Testis (tissue), 2 donors: ENCODE measurements at regions not wholly inside any gene's neighbourhood (a gene's known extent, or its start where the extent isn't known, plus 50 kb on each side); places are given as distances from the start of the nearest gene placed in this dataset.

ENCODE experiments used
- CTCF ChIP-seq, 3 experiments: fragments of 450-650 bp in 2 of 3; fragments of 200-600 bp in 1 of 3; sonication (generic) in 1 of 3; IDR thresholded peaks; one replicate each; pipeline ENCODE4 v1.5.1; 2016 to 2019; ENCODE audit warnings: antibody characterized with exemption in 3 of 3, mild to moderate bottlenecking in 2 of 3, moderate library complexity in 1 of 3
- POLR2A ChIP-seq: fragments of 450-650 bp; IDR thresholded peaks from one replicate; pipeline ENCODE4 v1.6.1; 2017; ENCODE audit warnings: antibody characterized with exemption, mild to moderate bottlenecking, moderate library complexity

GRCh38 chr7:119283353-119283752 lies 989.6 kb upstream of the KCND2 start:
- TF ChIP-seq POLR2A (no peak), CTCF (IDR thresholded peaks at IDR 0.05) (no peak)
